ENCODE measurements at regions not wholly inside any gene's neighbourhood (a gene's known extent, or its start where the extent isn't known, plus 50 kb on each side); places are given as distances from the start of the nearest gene placed in this dataset.
"Not testable (repeated sequence)": the region's sequence is repeated elsewhere in the genome, so short reads cannot be mapped to it uniquely, and the experiment has no call there.

GRCh38 chr2:3116371-3116770 lies 261.2 kb downstream of the EIPR1 start:
- ChIA-PET CTCF (interaction anchor here (0.5 kb wide), 1 partner anchor 53 kb away, joined by 5 read pairs; no protein-coding TSS in a partner anchor), POLR2A (no interaction called here)

GRCh38 chr2:3115301-3116042 lies 262.1 kb downstream of the EIPR1 start:
- ChIA-PET CTCF (no interaction called here), POLR2A (no interaction called here)

GRCh38 chr2:3114406-3115185 lies 263.0 kb downstream of the EIPR1 start:
- ChIA-PET CTCF (no interaction called here), POLR2A (no interaction called here)

GRCh38 chr2:3113769-3114168 lies 263.8 kb downstream of the EIPR1 start:
- CTCF ChIA-PET, result no interaction called here
- POLR2A ChIA-PET, result no interaction called here

GRCh38 chr2:3113122-3113521 lies 264.5 kb downstream of the EIPR1 start:
- ChIA-PET POLR2A (no interaction called here), CTCF (no interaction called here)

DNA sequence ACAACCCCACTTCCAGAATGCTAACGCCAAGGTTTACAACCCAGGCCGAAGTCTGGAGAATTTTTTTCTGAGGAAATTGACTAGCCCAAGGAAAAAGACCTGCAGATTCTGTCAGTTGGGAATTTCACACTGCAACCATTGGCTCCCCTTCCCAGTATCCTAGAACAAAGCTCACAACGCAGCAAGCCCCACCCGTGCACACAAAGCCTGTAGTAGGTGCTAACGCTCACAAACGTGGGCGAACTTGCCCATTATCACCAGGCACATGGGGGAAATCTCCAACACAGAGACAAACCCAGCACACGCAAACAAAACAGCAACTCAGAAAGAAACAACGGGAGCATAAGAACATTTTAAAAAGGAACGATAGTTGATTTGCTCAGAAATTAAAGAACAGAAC lies 265.1 kb downstream of the EIPR1 start:
- ChIA-PET POLR2A (no interaction called here), CTCF (no interaction called here)

DNA sequence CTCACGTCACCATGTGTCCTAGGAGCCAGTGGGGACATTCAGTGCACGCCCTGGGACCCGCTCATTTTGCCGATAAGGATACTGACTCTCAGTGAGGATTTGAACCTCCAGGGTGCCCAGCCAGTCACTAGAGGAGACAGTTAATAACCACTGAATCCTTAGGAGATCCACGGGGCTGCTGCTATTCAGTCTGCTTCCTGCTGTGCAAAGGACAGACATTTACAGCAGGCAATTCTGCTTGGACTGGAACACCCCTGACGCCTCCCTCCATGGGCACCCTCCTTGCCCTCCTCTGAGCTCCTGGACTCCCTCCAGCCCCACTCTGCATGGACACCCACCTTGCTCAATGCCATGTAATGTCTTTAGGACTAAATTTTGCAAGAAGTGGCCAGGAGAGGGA lies 265.5 kb downstream of the EIPR1 start:
- POLR2A ChIA-PET, result no interaction called here
- CTCF ChIA-PET, result no interaction called here

- ChIA-PET CTCF (no interaction called here), POLR2A (no interaction called here)
These were observed 266.5 kb downstream of the EIPR1 start for GRCh38 chr2:3110994-3111666.

DNA sequence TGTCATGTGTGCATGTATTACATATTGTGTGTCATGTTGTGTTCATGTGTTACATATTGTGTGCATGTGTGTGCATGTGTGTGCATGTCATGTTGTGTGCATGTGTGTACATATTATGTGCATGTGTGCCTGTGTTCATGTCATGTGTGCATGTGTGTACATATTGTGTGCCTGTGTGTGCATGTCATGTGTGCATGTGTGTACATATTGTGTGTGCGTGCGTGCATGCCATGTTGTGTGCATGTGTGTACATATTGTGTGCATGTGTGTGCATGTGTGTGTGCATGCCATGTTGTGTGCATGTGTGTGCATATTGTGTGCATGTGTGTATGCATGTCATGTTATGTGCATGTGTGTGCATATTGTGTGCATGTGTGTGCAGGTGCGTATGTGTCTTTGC lies 267.1 kb downstream of the EIPR1 start:
- ChIA-PET CTCF (no interaction called here), POLR2A (no interaction called here)

DNA sequence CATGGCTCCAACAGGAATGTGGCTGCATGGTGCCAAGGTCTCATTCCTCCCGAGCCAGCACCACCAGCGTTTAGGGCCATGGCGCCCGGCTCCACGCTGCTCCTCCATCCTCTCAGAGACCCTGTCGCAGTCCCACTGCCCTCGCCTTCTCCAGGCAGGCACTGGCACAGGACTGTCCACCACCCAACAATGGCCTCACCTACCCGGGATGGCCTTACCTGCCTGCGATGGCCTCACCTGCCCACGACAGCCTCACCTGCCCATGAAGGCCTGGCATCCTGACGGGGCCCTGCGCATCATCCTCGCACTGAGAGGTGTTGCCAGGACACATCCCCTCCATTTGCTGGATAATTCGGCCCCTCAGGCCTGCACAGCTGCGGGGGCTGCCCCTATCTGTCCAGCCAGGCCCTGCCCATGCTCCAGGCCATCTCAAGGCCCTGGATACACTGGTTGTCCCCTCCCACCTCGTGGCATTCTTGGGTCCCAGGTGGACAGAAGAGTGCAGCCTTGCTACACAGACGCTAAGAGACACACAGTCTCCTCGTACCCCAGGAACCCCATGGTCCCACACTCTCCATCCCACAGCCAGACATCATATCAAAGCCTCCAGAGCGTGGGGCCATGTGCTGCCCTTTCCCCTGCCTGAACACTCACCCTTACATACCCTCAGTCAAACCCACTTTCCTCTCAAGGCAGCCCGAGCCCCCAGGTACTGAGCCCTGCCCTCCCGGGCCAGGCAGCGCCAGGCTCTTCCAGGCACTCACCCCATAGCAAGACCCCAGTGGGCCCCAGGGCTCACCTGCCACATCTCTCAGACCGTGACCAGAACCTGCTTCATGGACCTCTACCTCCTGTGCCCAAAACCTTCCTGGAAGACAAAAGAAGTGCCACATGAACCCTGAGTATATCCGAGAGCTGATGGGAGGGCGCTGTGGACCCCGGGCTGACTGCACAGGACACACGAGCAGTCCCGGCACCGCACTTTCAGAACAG lies 268.6 kb downstream of the EIPR1 start:
- POLR2A ChIA-PET, result no interaction called here
- CTCF ChIA-PET, result no interaction called here

DNA sequence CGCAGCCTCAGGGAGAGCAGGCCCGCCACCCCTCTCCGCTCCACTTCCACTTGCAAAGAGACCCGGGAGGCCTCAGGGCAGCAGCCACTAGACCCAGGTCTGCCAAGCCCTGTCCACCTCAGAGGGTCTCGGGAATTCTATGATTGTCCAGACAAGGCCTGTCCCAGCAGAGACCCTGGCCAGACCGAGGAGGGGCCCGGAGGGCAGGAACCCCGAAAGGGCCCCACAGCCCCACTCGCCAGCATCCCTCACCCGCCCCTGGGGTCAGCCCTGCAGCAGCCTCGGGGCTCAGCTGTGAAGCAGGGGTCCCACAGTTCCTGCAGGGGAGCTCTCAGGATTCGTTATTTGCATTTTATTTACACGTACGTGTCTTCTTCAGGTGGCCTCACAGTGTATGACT lies 269.5 kb downstream of the EIPR1 start:
- POLR2A ChIA-PET, result no interaction called here
- CTCF ChIA-PET, result no interaction called here

- ChIA-PET CTCF (no interaction called here), POLR2A (no interaction called here)
These were observed 270.1 kb downstream of the EIPR1 start for GRCh38 chr2:3107567-3107966.

GRCh38 chr2:3105814-3106569 lies 271.6 kb downstream of the EIPR1 start:
- POLR2A ChIA-PET, result no interaction called here
- CTCF ChIA-PET, result no interaction called here

GRCh38 chr2:3104958-3105813 lies 272.4 kb downstream of the EIPR1 start:
- POLR2A ChIA-PET, CTCF ChIA-PET: not testable (repeated sequence)

GRCh38 chr2:3104261-3104660 lies 273.4 kb downstream of the EIPR1 start:
- CTCF ChIA-PET, result no interaction called here

DNA sequence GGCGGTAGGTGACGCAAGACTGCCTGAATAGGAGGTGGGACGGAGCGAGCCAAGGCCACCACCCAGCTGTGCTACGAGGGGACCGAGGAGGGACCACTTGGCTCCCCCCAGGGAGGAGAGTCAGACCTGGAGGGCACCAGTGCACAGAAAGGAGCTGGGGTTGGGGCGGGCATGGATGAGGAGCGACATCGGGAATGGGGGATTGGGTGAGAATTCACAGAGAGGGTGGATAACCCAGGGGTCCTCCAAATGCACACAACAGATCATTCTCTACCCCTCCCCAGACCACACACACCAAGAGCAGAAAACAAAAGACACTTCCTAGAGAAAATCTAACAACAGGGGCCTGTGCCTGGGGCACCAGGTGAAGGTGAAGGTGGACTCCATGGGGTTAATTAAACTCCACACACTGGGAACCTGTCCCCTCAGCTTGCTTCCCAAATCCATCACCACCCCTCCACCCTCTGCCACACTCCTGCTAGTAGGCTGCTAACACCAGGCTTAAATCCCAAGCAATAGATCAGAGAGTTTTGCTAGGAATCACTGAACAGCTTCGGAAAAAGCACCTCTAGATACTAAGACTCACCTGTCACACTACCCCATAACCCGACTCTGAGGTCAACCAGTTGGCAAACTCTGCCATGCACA lies 274.6 kb downstream of the EIPR1 start:
- CTCF ChIA-PET, result interaction anchor here (0.6 kb wide), 1 partner anchor 39 kb away, joined by 4 read pairs; no protein-coding TSS in a partner anchor
- POLR2A ChIA-PET, result no interaction called here

More at GRCh38 chr2:3104261-3104660, 273.4 kb downstream of the EIPR1 start:
- POLR2A ChIA-PET, result no interaction called here

DNA sequence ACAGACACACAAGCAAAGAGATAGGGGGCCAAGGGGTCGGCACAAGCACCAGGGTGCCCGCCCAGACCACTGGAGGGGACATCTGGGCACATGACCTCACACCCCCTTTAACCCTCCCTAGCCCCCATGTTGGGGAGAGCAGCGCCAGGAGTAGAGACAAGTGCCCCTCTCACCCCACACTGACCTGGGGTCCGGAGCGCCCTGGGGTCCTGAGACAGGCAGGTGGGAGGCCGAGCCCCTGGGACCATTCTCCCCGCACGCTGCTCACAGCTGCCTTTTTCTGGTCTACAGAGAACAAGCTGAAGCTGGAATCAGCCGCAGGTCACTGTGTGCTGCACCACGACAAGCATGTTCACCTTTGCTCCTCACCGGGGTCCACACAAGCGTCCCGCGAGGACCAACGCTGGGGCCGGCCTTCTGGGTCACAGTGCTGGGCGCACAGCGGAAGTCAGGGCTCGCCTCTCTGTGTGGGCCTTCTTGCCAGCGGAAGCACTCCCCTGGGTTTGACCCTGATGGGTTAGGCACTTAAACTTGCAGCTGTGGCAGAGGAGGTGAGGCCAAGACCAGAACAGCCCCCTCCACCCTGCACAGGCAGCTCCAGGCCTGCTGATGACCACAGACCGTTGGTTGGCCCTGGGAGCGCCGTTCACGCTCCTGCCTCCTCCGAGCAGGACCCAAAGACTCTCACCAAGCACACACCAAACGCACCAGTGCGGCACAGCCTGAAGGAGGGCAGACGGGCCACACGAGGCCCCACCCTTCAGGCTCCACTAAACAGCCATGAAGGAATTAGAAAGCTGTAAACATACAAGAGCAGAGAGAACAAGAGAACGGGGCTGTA lies 275.3 kb downstream of the EIPR1 start:
- CTCF ChIA-PET, result no interaction called here

More for the DNA sequence above, 275.3 kb downstream of the EIPR1 start:
- POLR2A ChIA-PET, result no interaction called here

All from activated CD8-positive, alpha-beta memory T cell treated with anti-CD3 and anti-CD28 coated beads for 36 hours (primary cell).